ENCODE measurements at regions not wholly inside any gene's neighbourhood (a gene's known extent, or its start where the extent isn't known, plus 50 kb on each side); places are given as distances from the start of the nearest gene placed in this dataset.

- peak in 2 of 3 donors; percentile 48 to 85 for DNase-seq (ENCODE audit: low read depth in 2 of 3, low spot score in 2 of 3)
Observed at GRCh38 chr6:21648475-21649050, 55.0 kb downstream of the SOX4 start.

- no peak for DNase-seq (ENCODE audit: low read depth in 2 of 3, low spot score in 2 of 3)
Observed at GRCh38 chr6:21653323-21653722, 59.8 kb downstream of the SOX4 start.

GRCh38 chr6:21653905-21654304, 60.4 kb downstream of the SOX4 start:
- no peak for DNase-seq (ENCODE audit: low read depth in 2 of 3, low spot score in 2 of 3)

GRCh38 chr6:21654361-21654760, 60.8 kb downstream of the SOX4 start:
- no peak for DNase-seq (ENCODE audit: low read depth in 2 of 3, low spot score in 2 of 3)

GRCh38 chr6:21663966-21664313, 70.4 kb downstream of the SOX4 start:
- DNase-seq (ENCODE audit: low read depth in 2 of 3, low spot score in 2 of 3), result no peak

GRCh38 chr6:21664314-21665109, 71.0 kb downstream of the SOX4 start:
- peak in 2 of 3 donors; percentile 42 to 71 for DNase-seq (ENCODE audit: low read depth in 2 of 3, low spot score in 2 of 3)

GRCh38 chr6:21665110-21665391, 71.5 kb downstream of the SOX4 start:
- DNase-seq (ENCODE audit: low read depth in 2 of 3, low spot score in 2 of 3), result no peak

GRCh38 chr6:21665392-21666200, 72.0 kb downstream of the SOX4 start:
- no peak for DNase-seq (ENCODE audit: low read depth in 2 of 3, low spot score in 2 of 3)

GRCh38 chr6:21666201-21666691, 72.7 kb downstream of the SOX4 start:
- DNase-seq (ENCODE audit: low read depth in 2 of 3, low spot score in 2 of 3), result peak in 1 of 3 donors; percentile 21

- peak in 1 of 3 donors; percentile 48 for DNase-seq (ENCODE audit: low read depth in 2 of 3, low spot score in 2 of 3)
Observed at GRCh38 chr6:21666853-21667681, 73.5 kb downstream of the SOX4 start.

- DNase-seq (ENCODE audit: low read depth in 2 of 3, low spot score in 2 of 3), result peak in 1 of 3 donors; percentile 39
Observed at GRCh38 chr6:21668795-21669194, 75.2 kb downstream of the SOX4 start.

GRCh38 chr6:21676769-21677168, 83.2 kb downstream of the SOX4 start:
- no peak for DNase-seq (ENCODE audit: low read depth in 2 of 3, low spot score in 2 of 3)

- no peak for DNase-seq (ENCODE audit: low read depth in 2 of 3, low spot score in 2 of 3)
Observed at GRCh38 chr6:21678990-21679389, 85.4 kb downstream of the SOX4 start.

- DNase-seq (ENCODE audit: low read depth in 2 of 3, low spot score in 2 of 3), result no peak
Observed at GRCh38 chr6:21679761-21680265, 86.3 kb downstream of the SOX4 start.

GRCh38 chr6:21680611-21681010, 87.1 kb downstream of the SOX4 start:
- DNase-seq (ENCODE audit: low read depth in 2 of 3, low spot score in 2 of 3), result no peak

- DNase-seq (ENCODE audit: low read depth in 2 of 3, low spot score in 2 of 3), result no peak
Observed at GRCh38 chr6:21690489-21690888, 96.9 kb downstream of the SOX4 start.

GRCh38 chr6:21691685-21692346, 98.3 kb downstream of the SOX4 start:
- DNase-seq (ENCODE audit: low read depth in 2 of 3, low spot score in 2 of 3), result no peak

GRCh38 chr6:21692721-21693120, 99.2 kb downstream of the SOX4 start:
- DNase-seq (ENCODE audit: low read depth in 2 of 3, low spot score in 2 of 3), result peak in 2 of 3 donors; percentile 18 to 49

- DNase-seq (ENCODE audit: low read depth in 2 of 3, low spot score in 2 of 3), result no peak
Observed at GRCh38 chr6:21694168-21694567, 100.6 kb downstream of the SOX4 start.

Measured in hematopoietic multipotent progenitor cell (in vitro differentiated cells).